ENCODE measurements at regions not wholly inside any gene's neighbourhood (a gene's known extent, or its start where the extent isn't known, plus 50 kb on each side); places are given as distances from the start of the nearest gene placed in this dataset.

DNA sequence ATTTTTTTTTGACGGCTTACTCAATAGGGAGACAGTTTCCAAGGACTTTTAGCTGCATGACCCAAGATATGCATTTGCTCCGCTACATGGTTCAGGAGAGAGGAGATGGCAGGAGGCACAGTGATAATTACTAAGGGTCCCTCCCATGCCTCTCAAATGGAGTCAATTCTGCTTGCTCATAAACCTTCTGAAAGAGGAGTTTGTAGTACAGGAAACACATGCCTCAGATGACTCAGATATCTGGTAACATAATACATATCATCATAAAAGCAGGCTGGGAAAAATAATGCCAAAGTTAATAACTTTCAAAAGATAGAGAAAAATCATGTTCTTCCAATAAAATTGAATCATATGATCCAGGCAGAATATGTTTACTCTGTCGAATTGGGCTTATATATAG is 97.6 kb upstream of the DEFB112 start:
- TF ChIP-seq, protein P1, sequence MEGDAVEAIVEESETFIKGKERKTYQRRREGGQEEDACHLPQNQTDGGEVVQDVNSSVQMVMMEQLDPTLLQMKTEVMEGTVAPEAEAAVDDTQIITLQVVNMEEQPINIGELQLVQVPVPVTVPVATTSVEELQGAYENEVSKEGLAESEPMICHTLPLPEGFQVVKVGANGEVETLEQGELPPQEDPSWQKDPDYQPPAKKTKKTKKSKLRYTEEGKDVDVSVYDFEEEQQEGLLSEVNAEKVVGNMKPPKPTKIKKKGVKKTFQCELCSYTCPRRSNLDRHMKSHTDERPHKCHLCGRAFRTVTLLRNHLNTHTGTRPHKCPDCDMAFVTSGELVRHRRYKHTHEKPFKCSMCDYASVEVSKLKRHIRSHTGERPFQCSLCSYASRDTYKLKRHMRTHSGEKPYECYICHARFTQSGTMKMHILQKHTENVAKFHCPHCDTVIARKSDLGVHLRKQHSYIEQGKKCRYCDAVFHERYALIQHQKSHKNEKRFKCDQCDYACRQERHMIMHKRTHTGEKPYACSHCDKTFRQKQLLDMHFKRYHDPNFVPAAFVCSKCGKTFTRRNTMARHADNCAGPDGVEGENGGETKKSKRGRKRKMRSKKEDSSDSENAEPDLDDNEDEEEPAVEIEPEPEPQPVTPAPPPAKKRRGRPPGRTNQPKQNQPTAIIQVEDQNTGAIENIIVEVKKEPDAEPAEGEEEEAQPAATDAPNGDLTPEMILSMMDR (IDR thresholded peaks at IDR 0.05): no peak
- TF ChIP-seq POLR2A (IDR thresholded peaks at IDR 0.05): no peak

Measured in heart left ventricle (tissue), 13 donors.